ENCODE measurements at regions not wholly inside any gene's neighbourhood (a gene's known extent, or its start where the extent isn't known, plus 50 kb on each side); places are given as distances from the start of the nearest gene placed in this dataset.
"Not testable (repeated sequence)": the region's sequence is repeated elsewhere in the genome, so short reads cannot be mapped to it uniquely, and the experiment has no call there.

GRCh38 chr4:23413631-23414030 is 476.2 kb downstream of the PPARGC1A start:
- TF ChIP-seq CTCF (IDR thresholded peaks at IDR 0.05) (no peak), POLR2A (IDR thresholded peaks at IDR 0.05) (no peak)
- H3K4me3 ChIP-seq: no peak overlapping the region
- no peaks in the 10 kb centered on the region for H3K9me3 ChIP-seq
- ATAC-seq: no peak
- no peaks in the 10 kb centered on the region for H3K27me3 ChIP-seq
- intact Hi-C loops (cut with DNase I): no loop called here
- no peaks in the 10 kb centered on the region for H3K4me1 ChIP-seq
- H3K36me3 ChIP-seq: no peaks in the 10 kb centered on the region
- no peak for DNase-seq
- 75% methylated on average over 3 of the region's 3 CpGs for WGBS (ENCODE audit: insufficient coverage, low coverage, low lambda C conversion rate, missing lambda C conversion rate)
- no peak overlapping the region for H3K27ac ChIP-seq

GRCh38 chr4:23412701-23413100 is 477.1 kb downstream of the PPARGC1A start:
- Histone ChIP-seq H3K4me3 (no peak overlapping the region), H3K27me3 (no peaks in the 10 kb centered on the region), H3K4me1 (no peaks in the 10 kb centered on the region), H3K36me3 (no peaks in the 10 kb centered on the region), H3K9me3 (no peaks in the 10 kb centered on the region), H3K27ac (no peak overlapping the region)
- ATAC-seq (no peak), DNase-seq (no peak)
- 79% methylated on average over 3 of the region's 3 CpGs for WGBS (ENCODE audit: insufficient coverage, low coverage, low lambda C conversion rate, missing lambda C conversion rate)
- TF ChIP-seq CTCF (IDR thresholded peaks at IDR 0.05): no peak
- TF ChIP-seq POLR2A (IDR thresholded peaks at IDR 0.05): no peak
- intact Hi-C loops (cut with DNase I): no loop called here

- H3K36me3 ChIP-seq; H3K27ac ChIP-seq; intact Hi-C loops (cut with DNase I); H3K4me3 ChIP-seq; DNase-seq; H3K27me3 ChIP-seq; ATAC-seq; H3K4me1 ChIP-seq; H3K9me3 ChIP-seq: not testable (repeated sequence)
- 50% methylated on average over 2 of the region's 2 CpGs for WGBS (ENCODE audit: insufficient coverage, low coverage, low lambda C conversion rate, missing lambda C conversion rate)
Observed at GRCh38 chr4:23408913-23409312, 480.9 kb downstream of the PPARGC1A start.

- H3K4me1 ChIP-seq: no peaks in the 10 kb centered on the region
- TF ChIP-seq POLR2A (IDR thresholded peaks at IDR 0.05) (no peak), CTCF (IDR thresholded peaks at IDR 0.05) (no peak)
- intact Hi-C loops (cut with DNase I): no loop called here
- ATAC-seq (no peak), DNase-seq (no peak)
- WGBS (ENCODE audit: insufficient coverage, low coverage, low lambda C conversion rate, missing lambda C conversion rate): 37% methylated on average over 3 of the region's 3 CpGs
- no peak overlapping the region for H3K27ac ChIP-seq
- no peaks in the 10 kb centered on the region for H3K27me3 ChIP-seq
- no peak overlapping the region for H3K4me3 ChIP-seq
- H3K9me3 ChIP-seq: peaks cover 0 to 4% (median 0%) of the 10 kb centered on the region in 4 donors
- no peaks in the 10 kb centered on the region for H3K36me3 ChIP-seq
Observed at GRCh38 chr4:23401572-23401971, 488.3 kb downstream of the PPARGC1A start.

GRCh38 chr4:23392860-23393458 is 496.9 kb downstream of the PPARGC1A start:
- H3K27me3 ChIP-seq: no peaks in the 10 kb centered on the region
- no peaks in the 10 kb centered on the region for H3K9me3 ChIP-seq
- intact Hi-C loops (cut with DNase I): no loop called here
- TF ChIP-seq CTCF (IDR thresholded peaks at IDR 0.05): no peak
- TF ChIP-seq POLR2A (IDR thresholded peaks at IDR 0.05): no peak
- no peak overlapping the region for H3K27ac ChIP-seq
- 75% methylated on average over 5 of the region's 5 CpGs for WGBS (ENCODE audit: insufficient coverage, low coverage, low lambda C conversion rate, missing lambda C conversion rate)
- H3K4me3 ChIP-seq: no peak overlapping the region
- ATAC-seq: no peak
- no peak for DNase-seq
- no peaks in the 10 kb centered on the region for H3K36me3 ChIP-seq
- H3K4me1 ChIP-seq: peaks cover 0 to 10% (median 0%) of the 10 kb centered on the region in 4 donors
